ENCODE measurements at regions not wholly inside any gene's neighbourhood (a gene's known extent, or its start where the extent isn't known, plus 50 kb on each side); places are given as distances from the start of the nearest gene placed in this dataset.
"Not testable (repeated sequence)": the region's sequence is repeated elsewhere in the genome, so short reads cannot be mapped to it uniquely, and the experiment has no call there.

- Mint-ChIP-seq H3K9me3 (peaks cover 0 to 8% (median 3%) of the 10 kb centered on the region in 8 donors), H3K27me3 (no peaks in the 10 kb centered on the region), H3K36me3 (no peaks in the 10 kb centered on the region), H3K4me1 (no peaks in the 10 kb centered on the region), H3K27ac (no peak overlapping the region), H3K4me3 (no peak overlapping the region)
- DNase-seq, result no peak
- H3K27ac ChIP-seq (ENCODE audit: low read depth, low read length), result no peak overlapping the region
- no peaks in the 10 kb centered on the region for H3K9me3 ChIP-seq (ENCODE audit: control insufficient read depth in 1 of 2, low read length in 2 of 2)
- no peak overlapping the region for H3K4me3 ChIP-seq (ENCODE audit: low read length in 2 of 2)
- POLR2A ChIA-PET (ENCODE audit: partially characterized antibody), result no interaction called here
- CTCF ChIA-PET (ENCODE audit: partially characterized antibody), result no interaction called here
- H3K27me3 ChIP-seq (ENCODE audit: insufficient read depth, low read length), result no peaks in the 10 kb centered on the region
- no peaks in the 10 kb centered on the region for H3K36me3 ChIP-seq (ENCODE audit: insufficient read depth, low read length)
- H3K4me1 ChIP-seq (ENCODE audit: insufficient read depth, low read length), result no peaks in the 10 kb centered on the region
- intact Hi-C loops (cut with micrococcal nuclease), result no loop called here
Observed at GRCh38 chr2:82954868-82955267, 1504.2 kb downstream of the SUCLG1 start.

GRCh38 chr2:82939211-82939610 is 1519.9 kb downstream of the SUCLG1 start:
- no peak for DNase-seq
- Mint-ChIP-seq H3K27me3 (no peaks in the 10 kb centered on the region), H3K36me3 (no peaks in the 10 kb centered on the region), H3K27ac (no peak overlapping the region), H3K9me3 (peaks cover 0 to 15% (median 5%) of the 10 kb centered on the region in 8 donors), H3K4me3 (no peak overlapping the region), H3K4me1 (no peaks in the 10 kb centered on the region)
- intact Hi-C loops (cut with micrococcal nuclease), result no loop called here
- Histone ChIP-seq H3K36me3 (ENCODE audit: insufficient read depth, low read length) (no peaks in the 10 kb centered on the region), H3K27ac (ENCODE audit: low read depth, low read length) (no peak overlapping the region), H3K27me3 (ENCODE audit: insufficient read depth, low read length) (no peaks in the 10 kb centered on the region), H3K9me3 (ENCODE audit: control insufficient read depth in 1 of 2, low read length in 2 of 2) (no peaks in the 10 kb centered on the region), H3K4me3 (ENCODE audit: low read length in 2 of 2) (no peak overlapping the region), H3K4me1 (ENCODE audit: insufficient read depth, low read length) (no peaks in the 10 kb centered on the region)
- ChIA-PET POLR2A (ENCODE audit: partially characterized antibody) (no interaction called here), CTCF (ENCODE audit: partially characterized antibody) (no interaction called here)

- H3K4me3 ChIP-seq (ENCODE audit: low read length in 2 of 2); H3K27me3 Mint-ChIP-seq; DNase-seq; H3K9me3 ChIP-seq (ENCODE audit: control insufficient read depth in 1 of 2, low read length in 2 of 2); H3K4me3 Mint-ChIP-seq; H3K36me3 ChIP-seq (ENCODE audit: insufficient read depth, low read length); CTCF ChIA-PET (ENCODE audit: partially characterized antibody); intact Hi-C loops (cut with micrococcal nuclease); H3K36me3 Mint-ChIP-seq; H3K4me1 ChIP-seq (ENCODE audit: insufficient read depth, low read length); H3K27ac Mint-ChIP-seq; H3K27ac ChIP-seq (ENCODE audit: low read depth, low read length); POLR2A ChIA-PET (ENCODE audit: partially characterized antibody); H3K4me1 Mint-ChIP-seq; H3K27me3 ChIP-seq (ENCODE audit: insufficient read depth, low read length): not testable (repeated sequence)
- H3K9me3 Mint-ChIP-seq, result peaks cover 0 to 13% (median 7%) of the 10 kb centered on the region in 8 donors
Observed at GRCh38 chr2:82938321-82938845, 1520.7 kb downstream of the SUCLG1 start.

- intact Hi-C loops (cut with micrococcal nuclease), result no loop called here
- Histone ChIP-seq H3K9me3 (ENCODE audit: control insufficient read depth in 1 of 2, low read length in 2 of 2) (no peaks in the 10 kb centered on the region), H3K36me3 (ENCODE audit: insufficient read depth, low read length) (no peaks in the 10 kb centered on the region), H3K4me3 (ENCODE audit: low read length in 2 of 2) (no peak overlapping the region), H3K4me1 (ENCODE audit: insufficient read depth, low read length) (no peaks in the 10 kb centered on the region), H3K27ac (ENCODE audit: low read depth, low read length) (no peak overlapping the region), H3K27me3 (ENCODE audit: insufficient read depth, low read length) (no peaks in the 10 kb centered on the region)
- Mint-ChIP-seq H3K4me1 (no peaks in the 10 kb centered on the region), H3K4me3 (no peak overlapping the region), H3K27me3 (no peaks in the 10 kb centered on the region), H3K36me3 (no peaks in the 10 kb centered on the region), H3K9me3 (peaks cover 0 to 11% (median 6%) of the 10 kb centered on the region in 8 donors), H3K27ac (no peak overlapping the region)
- ChIA-PET POLR2A (ENCODE audit: partially characterized antibody) (no interaction called here), CTCF (ENCODE audit: partially characterized antibody) (no interaction called here)
- DNase-seq, result no peak
Observed at GRCh38 chr2:82913566-82913965, 1545.5 kb downstream of the SUCLG1 start.

GRCh38 chr2:82896117-82896516 is 1563.0 kb downstream of the SUCLG1 start:
- no peak for DNase-seq

GRCh38 chr2:82893190-82893589 is 1565.9 kb downstream of the SUCLG1 start:
- Histone ChIP-seq H3K27me3 (ENCODE audit: insufficient read depth, low read length) (no peaks in the 10 kb centered on the region), H3K4me1 (ENCODE audit: insufficient read depth, low read length) (no peaks in the 10 kb centered on the region), H3K9me3 (ENCODE audit: control insufficient read depth in 1 of 2, low read length in 2 of 2) (no peaks in the 10 kb centered on the region), H3K4me3 (ENCODE audit: low read length in 2 of 2) (no peak overlapping the region), H3K36me3 (ENCODE audit: insufficient read depth, low read length) (no peaks in the 10 kb centered on the region), H3K27ac (ENCODE audit: low read depth, low read length) (no peak overlapping the region)
- Mint-ChIP-seq H3K4me3 (no peak overlapping the region), H3K27ac (no peak overlapping the region), H3K27me3 (no peaks in the 10 kb centered on the region), H3K36me3 (no peaks in the 10 kb centered on the region), H3K9me3 (peaks cover 2 to 21% (median 7%) of the 10 kb centered on the region in 8 donors), H3K4me1 (no peaks in the 10 kb centered on the region)
- DNase-seq, result no peak
- CTCF ChIA-PET (ENCODE audit: partially characterized antibody), result no interaction called here
- POLR2A ChIA-PET (ENCODE audit: partially characterized antibody), result no interaction called here
- intact Hi-C loops (cut with micrococcal nuclease), result no loop called here

More at GRCh38 chr2:82896117-82896516, 1563.0 kb downstream of the SUCLG1 start:
- no peak overlapping the region for H3K27ac Mint-ChIP-seq
- no peaks in the 10 kb centered on the region for H3K4me1 ChIP-seq (ENCODE audit: insufficient read depth, low read length)
- no peaks in the 10 kb centered on the region for H3K9me3 ChIP-seq (ENCODE audit: control insufficient read depth in 1 of 2, low read length in 2 of 2)
- no peaks in the 10 kb centered on the region for H3K4me1 Mint-ChIP-seq
- H3K27me3 ChIP-seq (ENCODE audit: insufficient read depth, low read length), result no peaks in the 10 kb centered on the region
- intact Hi-C loops (cut with micrococcal nuclease), result no loop called here
- no peaks in the 10 kb centered on the region for H3K36me3 Mint-ChIP-seq
- no peak overlapping the region for H3K4me3 Mint-ChIP-seq
- peaks cover 2 to 18% (median 7%) of the 10 kb centered on the region in 8 donors for H3K9me3 Mint-ChIP-seq
- ChIA-PET POLR2A (ENCODE audit: partially characterized antibody) (no interaction called here), CTCF (ENCODE audit: partially characterized antibody) (interaction anchor here (0.6 kb wide), 1 partner anchor 12 kb away, joined by 3 read pairs; no protein-coding TSS in a partner anchor)
- no peaks in the 10 kb centered on the region for H3K36me3 ChIP-seq (ENCODE audit: insufficient read depth, low read length)
- no peaks in the 10 kb centered on the region for H3K27me3 Mint-ChIP-seq
- no peak overlapping the region for H3K4me3 ChIP-seq (ENCODE audit: low read length in 2 of 2)
- H3K27ac ChIP-seq (ENCODE audit: low read depth, low read length), result no peak overlapping the region

GRCh38 chr2:82879803-82880202 is 1579.3 kb downstream of the SUCLG1 start:
- ChIA-PET CTCF (ENCODE audit: partially characterized antibody) (no interaction called here), POLR2A (ENCODE audit: partially characterized antibody) (no interaction called here)
- H3K36me3 Mint-ChIP-seq, result no peaks in the 10 kb centered on the region
- no peaks in the 10 kb centered on the region for H3K27me3 ChIP-seq (ENCODE audit: insufficient read depth, low read length)
- peaks cover 0 to 4% of the 10 kb centered on the region in 2 donors for H3K9me3 ChIP-seq (ENCODE audit: control insufficient read depth in 1 of 2, low read length in 2 of 2)
- no peaks in the 10 kb centered on the region for H3K27me3 Mint-ChIP-seq
- no peaks in the 10 kb centered on the region for H3K36me3 ChIP-seq (ENCODE audit: insufficient read depth, low read length)
- no peaks in the 10 kb centered on the region for H3K4me1 Mint-ChIP-seq
- no peak overlapping the region for H3K27ac Mint-ChIP-seq
- no peak overlapping the region for H3K27ac ChIP-seq (ENCODE audit: low read depth, low read length)
- H3K9me3 Mint-ChIP-seq, result peaks cover 3 to 21% (median 14%) of the 10 kb centered on the region in 8 donors
- no peak overlapping the region for H3K4me3 Mint-ChIP-seq
- intact Hi-C loops (cut with micrococcal nuclease), result no loop called here
- DNase-seq, result no peak
- no peaks in the 10 kb centered on the region for H3K4me1 ChIP-seq (ENCODE audit: insufficient read depth, low read length)
- H3K4me3 ChIP-seq (ENCODE audit: low read length in 2 of 2), result no peak overlapping the region

- H3K4me3 ChIP-seq (ENCODE audit: low read length in 2 of 2), result no peak overlapping the region
- intact Hi-C loops (cut with micrococcal nuclease), result no loop called here
- no peak overlapping the region for H3K4me3 Mint-ChIP-seq
Observed at GRCh38 chr2:82875858-82876257, 1583.2 kb downstream of the SUCLG1 start.

More at GRCh38 chr2:82875858-82876257, 1583.2 kb downstream of the SUCLG1 start:
- H3K9me3 Mint-ChIP-seq, result peaks cover 10 to 29% (median 19%) of the 10 kb centered on the region in 8 donors
- Histone ChIP-seq H3K9me3 (ENCODE audit: control insufficient read depth in 1 of 2, low read length in 2 of 2) (peaks cover 0 to 4% of the 10 kb centered on the region in 2 donors), H3K36me3 (ENCODE audit: insufficient read depth, low read length) (no peaks in the 10 kb centered on the region), H3K4me1 (ENCODE audit: insufficient read depth, low read length) (no peaks in the 10 kb centered on the region), H3K27me3 (ENCODE audit: insufficient read depth, low read length) (no peaks in the 10 kb centered on the region), H3K27ac (ENCODE audit: low read depth, low read length) (no peak overlapping the region)
- no peak overlapping the region for H3K27ac Mint-ChIP-seq
- ChIA-PET CTCF (ENCODE audit: partially characterized antibody) (no interaction called here), POLR2A (ENCODE audit: partially characterized antibody) (no interaction called here)
- no peaks in the 10 kb centered on the region for H3K4me1 Mint-ChIP-seq
- H3K36me3 Mint-ChIP-seq, result no peaks in the 10 kb centered on the region
- no peaks in the 10 kb centered on the region for H3K27me3 Mint-ChIP-seq
- no peak for DNase-seq

Measured in CD4-positive, alpha-beta memory T cell (primary cell).